Transverse colon (tissue), 4 donors: ENCODE measurements at regions not wholly inside any gene's neighbourhood (a gene's known extent, or its start where the extent isn't known, plus 50 kb on each side); places are given as distances from the start of the nearest gene placed in this dataset.

Experiments
- CTCF ChIP-seq, 5 experiments: fragments of 200-600 bp in 3 of 5; fragments of 450-650 bp in 2 of 5; sonication (generic) in 3 of 5; IDR thresholded peaks; 1 replicate in 2 of 5; 2 replicates in 3 of 5; pipeline ENCODE4 v1.5.1; 2016 to 2017; ENCODE audit warnings: antibody characterized with exemption in 5 of 5, inconsistent platforms in 3 of 5, mild to moderate bottlenecking in 2 of 5, moderate library complexity in 1 of 5
- POLR2A ChIP-seq: fragments of 450-650 bp; IDR thresholded peaks from one replicate; pipeline ENCODE4 v1.6.1; 2016; ENCODE audit warnings: antibody characterized with exemption, mild to moderate bottlenecking, moderate library complexity
- POLR2AphosphoS5 ChIP-seq, 3 donors: sonication (generic); formaldehyde crosslinking; IDR thresholded peaks; one replicate each; pipeline ENCODE4 v1.6.1; 2016; ENCODE audit warnings: antibody characterized with exemption in 3 of 3

- no peak for TF ChIP-seq CTCF (IDR thresholded peaks at IDR 0.05)
- TF ChIP-seq POLR2A: no peak
- no peak for TF ChIP-seq POLR2AphosphoS5 (IDR thresholded peaks at IDR 0.05)
Observed at GRCh38 chr10:79002336-79002735, 66.4 kb upstream of the ZMIZ1 start.
